ENCODE measurements at regions not wholly inside any gene's neighbourhood (a gene's known extent, or its start where the extent isn't known, plus 50 kb on each side); places are given as distances from the start of the nearest gene placed in this dataset.

GRCh38 chr11:104529906-104530305, 366.0 kb upstream of the PDGFD start:
- no peak for DNase-seq (ENCODE audit: low read depth)

- DNase-seq (ENCODE audit: low read depth) = no peak
Measured at GRCh38 chr11:104529213-104529612, 365.3 kb upstream of the PDGFD start.

- no peak for DNase-seq (ENCODE audit: low read depth)
Measured at GRCh38 chr11:104526006-104526405, 362.1 kb upstream of the PDGFD start.

GRCh38 chr11:104525416-104525815, 361.5 kb upstream of the PDGFD start:
- no peak for DNase-seq (ENCODE audit: low read depth)

- no peak for DNase-seq (ENCODE audit: low read depth)
Measured at GRCh38 chr11:104524254-104524653, 360.3 kb upstream of the PDGFD start.

- DNase-seq (ENCODE audit: low read depth) = no peak
Measured at GRCh38 chr11:104523611-104524010, 359.7 kb upstream of the PDGFD start.

- DNase-seq (ENCODE audit: low read depth) = no peak
Measured at GRCh38 chr11:104522650-104523049, 358.7 kb upstream of the PDGFD start.

GRCh38 chr11:104522123-104522522, 358.2 kb upstream of the PDGFD start:
- DNase-seq (ENCODE audit: low read depth) = no peak

GRCh38 chr11:104510169-104510568, 346.2 kb upstream of the PDGFD start:
- DNase-seq (ENCODE audit: low read depth) = no peak

GRCh38 chr11:104490182-104490581, 326.2 kb upstream of the PDGFD start:
- no peak for DNase-seq (ENCODE audit: low read depth)

- no peak for DNase-seq (ENCODE audit: low read depth)
Measured at GRCh38 chr11:104488561-104488960, 324.6 kb upstream of the PDGFD start.

- DNase-seq (ENCODE audit: low read depth) = no peak
Measured at GRCh38 chr11:104487046-104487806, 323.3 kb upstream of the PDGFD start.

GRCh38 chr11:104484804-104485554, 321.0 kb upstream of the PDGFD start:
- DNase-seq (ENCODE audit: low read depth) = no peak

- no peak for DNase-seq (ENCODE audit: low read depth)
Measured at GRCh38 chr11:104476898-104477297, 313.0 kb upstream of the PDGFD start.

- DNase-seq (ENCODE audit: low read depth) = no peak
Measured at GRCh38 chr11:104476454-104476853, 312.5 kb upstream of the PDGFD start.

- no peak for DNase-seq (ENCODE audit: low read depth)
Measured at GRCh38 chr11:104467404-104467803, 303.5 kb upstream of the PDGFD start.

GRCh38 chr11:104465321-104465720, 301.4 kb upstream of the PDGFD start:
- DNase-seq (ENCODE audit: low read depth) = no peak

GRCh38 chr11:104464691-104465090, 300.7 kb upstream of the PDGFD start:
- DNase-seq (ENCODE audit: low read depth) = no peak

- DNase-seq (ENCODE audit: low read depth) = no peak
Measured at GRCh38 chr11:104462341-104462740, 298.4 kb upstream of the PDGFD start.

- no peak for DNase-seq (ENCODE audit: low read depth)
Measured at GRCh38 chr11:104451197-104451893, 287.4 kb upstream of the PDGFD start.

GRCh38 chr11:104443387-104443786, 279.4 kb upstream of the PDGFD start:
- no peak for DNase-seq (ENCODE audit: low read depth)

- no peak for DNase-seq (ENCODE audit: low read depth)
Measured at GRCh38 chr11:104442321-104442720, 278.4 kb upstream of the PDGFD start.

GRCh38 chr11:104435494-104435893, 271.5 kb upstream of the PDGFD start:
- DNase-seq (ENCODE audit: low read depth) = no peak
